COR-L47 (cell line): ENCODE measurements at regions not wholly inside any gene's neighbourhood (a gene's known extent, or its start where the extent isn't known, plus 50 kb on each side); places are given as distances from the start of the nearest gene placed in this dataset.
"Not testable (repeated sequence)": the region's sequence is repeated elsewhere in the genome, so short reads cannot be mapped to it uniquely, and the experiment has no call there.

Experiments used
- DNase-seq: peaks from one replicate; lab custom pipeline; 2025; lab: John Stamatoyannopoulos, UW

DNA sequence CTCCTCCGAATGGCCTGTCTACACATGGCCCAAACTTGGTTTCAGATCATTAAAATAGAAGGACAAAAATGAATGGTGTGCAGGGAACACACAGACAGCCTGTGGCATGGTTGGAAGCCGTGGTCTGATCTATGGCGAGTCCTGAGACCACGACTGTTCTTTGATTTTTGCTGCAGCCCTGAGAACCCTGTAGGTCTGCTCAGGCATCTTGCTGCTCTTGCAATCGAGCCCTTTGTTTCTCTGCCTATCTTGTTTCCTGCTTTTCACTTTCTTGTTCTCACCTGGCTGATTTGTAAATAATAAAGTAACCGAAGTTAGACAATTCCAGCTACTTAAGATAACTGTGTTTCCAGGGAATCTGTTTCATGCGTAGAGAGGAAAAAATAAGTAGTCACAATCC is 54.1 kb upstream of the NBPF9 start:
- not testable (repeated sequence) for DNase-seq

DNA sequence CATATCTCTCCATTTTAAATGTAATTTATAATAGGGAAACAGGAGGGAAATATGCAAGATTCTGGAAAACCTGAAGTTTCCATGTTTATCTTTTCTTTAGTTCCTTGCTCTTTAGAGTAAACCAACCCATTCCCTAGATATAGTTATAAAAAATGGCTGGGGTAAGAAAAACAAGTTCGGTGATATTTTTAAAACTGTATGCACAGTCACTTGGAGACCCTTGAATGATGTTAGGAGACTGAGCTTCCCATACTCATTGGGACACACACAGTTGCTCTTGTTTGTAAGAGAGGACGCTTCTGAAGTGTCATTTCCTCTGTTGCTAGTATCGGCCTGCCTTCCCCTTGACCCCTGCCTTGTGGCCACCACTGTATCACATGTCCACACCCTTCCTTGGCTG is 55.0 kb upstream of the NBPF9 start:
- not testable (repeated sequence) for DNase-seq

DNA sequence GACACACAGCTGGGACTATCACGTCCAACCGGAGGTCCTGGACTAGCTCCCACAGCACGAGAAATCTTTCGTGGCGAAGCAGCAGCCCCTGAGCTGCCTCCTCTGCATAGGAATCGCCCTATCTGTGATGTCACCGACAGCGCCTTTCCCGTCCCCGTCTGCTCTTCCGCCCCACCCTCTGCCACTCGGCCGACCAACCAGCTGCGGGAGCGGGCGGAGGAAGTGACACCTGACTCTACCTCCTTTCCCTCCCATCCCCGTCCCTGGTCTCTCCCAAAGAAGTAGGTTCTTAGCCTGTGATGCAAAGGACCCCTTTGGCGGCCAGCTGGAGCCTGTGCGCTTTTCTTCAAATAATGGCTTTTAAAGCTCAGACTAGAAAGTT is 59.7 kb upstream of the NBPF9 start:
- DNase-seq: not testable (repeated sequence)

DNA sequence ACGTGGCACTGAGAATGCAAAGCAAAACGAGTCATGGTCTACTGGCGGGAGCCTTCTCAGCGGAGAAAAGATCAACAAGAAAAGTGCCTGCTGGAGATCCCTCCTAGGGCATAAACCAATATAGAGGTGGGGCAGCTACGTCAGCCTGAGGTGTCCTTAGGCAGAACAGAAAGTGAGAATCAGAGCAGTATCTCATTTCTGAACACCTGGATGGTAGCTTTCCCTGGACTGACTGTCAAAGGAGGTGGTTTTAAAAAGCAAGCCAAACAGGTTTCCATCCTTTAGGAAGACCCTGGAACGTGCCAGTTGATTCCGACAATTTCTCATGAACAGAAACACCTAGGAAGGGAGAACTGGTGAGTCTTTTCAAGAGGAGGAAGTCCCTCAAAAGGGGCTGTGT is 71.4 kb upstream of the NBPF9 start:
- not testable (repeated sequence) for DNase-seq

DNA sequence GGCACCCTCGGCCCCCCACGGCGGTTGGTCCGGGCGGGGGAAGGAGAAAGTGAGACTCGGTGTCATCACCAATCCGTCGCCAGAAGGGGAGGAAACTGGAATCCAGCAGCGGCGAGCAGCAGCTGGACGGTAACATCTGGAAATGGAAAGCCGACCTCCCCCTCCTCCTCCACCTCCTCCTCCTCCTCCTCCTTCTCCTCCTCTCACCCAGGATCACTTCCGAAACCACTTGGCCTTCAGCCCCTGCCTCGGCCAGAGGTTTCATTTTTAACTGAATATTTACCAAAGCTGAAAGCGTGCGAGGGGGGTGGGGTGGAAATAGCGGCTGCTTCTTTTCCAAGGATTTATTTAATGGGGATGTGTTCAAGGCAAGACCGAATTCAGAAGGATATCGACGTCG is 72.5 kb upstream of the NBPF9 start:
- not testable (repeated sequence) for DNase-seq

DNA sequence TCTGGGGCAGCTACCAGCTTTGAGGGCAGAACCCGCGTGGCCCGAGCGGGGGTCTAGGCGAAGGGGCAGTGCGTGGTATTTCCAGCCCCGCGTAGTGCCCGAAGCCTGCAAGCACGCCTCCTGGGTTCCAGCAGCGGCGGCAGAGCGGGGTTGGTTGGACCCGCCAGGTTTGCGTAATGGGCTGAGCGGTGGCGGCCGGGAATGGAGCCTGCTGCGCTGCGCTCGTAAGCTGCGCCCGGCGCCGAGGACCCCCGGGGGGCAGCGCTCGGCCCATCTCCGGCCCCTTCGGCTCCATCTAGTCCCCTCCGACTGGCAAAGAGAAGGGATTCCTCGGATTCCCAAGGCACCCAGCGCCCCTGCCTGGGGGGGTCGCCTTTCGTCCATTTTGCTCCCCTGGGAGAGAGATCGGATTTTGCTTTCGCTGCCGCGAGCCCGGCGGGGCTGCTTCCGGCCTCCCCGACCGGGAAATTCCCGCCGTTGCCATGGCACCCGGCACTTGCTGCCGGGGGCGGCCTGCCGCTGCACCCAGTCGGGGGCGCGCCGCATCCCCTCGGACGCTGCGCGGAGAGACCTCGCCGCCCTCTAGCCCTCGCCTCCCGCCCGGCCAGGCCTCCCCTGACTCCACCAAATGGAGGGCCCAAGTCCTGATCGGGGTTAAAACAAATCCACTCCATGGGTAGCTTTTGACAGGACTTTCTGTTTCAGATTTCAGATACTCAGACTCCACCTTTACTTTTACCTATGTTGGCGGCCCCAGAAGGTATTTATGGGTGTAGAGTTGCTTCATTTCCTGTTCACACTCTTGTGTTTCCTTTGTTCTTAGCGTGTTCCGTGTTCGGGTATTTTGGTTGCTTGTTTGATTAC is 73.3 kb upstream of the NBPF9 start:
- peak; percentile 35 for DNase-seq

DNA sequence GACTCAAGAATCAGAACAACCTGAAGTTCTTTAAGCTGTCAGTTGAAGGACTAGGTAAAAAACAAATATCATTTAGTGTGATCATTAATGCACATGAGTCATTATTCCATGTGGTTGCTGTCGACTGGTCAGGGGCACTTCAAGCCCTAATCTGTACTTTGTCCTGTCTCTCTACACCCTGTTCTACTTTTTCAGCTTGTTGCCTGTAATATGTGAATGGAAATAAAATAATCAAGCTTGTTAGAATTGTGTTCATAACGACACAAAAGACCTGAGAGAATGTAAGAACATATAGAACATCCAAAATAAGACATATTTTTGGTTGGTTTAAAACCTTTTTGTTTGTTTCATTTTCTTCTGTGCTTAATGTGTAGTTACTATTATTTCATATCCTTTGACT is 87.4 kb upstream of the NBPF9 start:
- not testable (repeated sequence) for DNase-seq

DNA sequence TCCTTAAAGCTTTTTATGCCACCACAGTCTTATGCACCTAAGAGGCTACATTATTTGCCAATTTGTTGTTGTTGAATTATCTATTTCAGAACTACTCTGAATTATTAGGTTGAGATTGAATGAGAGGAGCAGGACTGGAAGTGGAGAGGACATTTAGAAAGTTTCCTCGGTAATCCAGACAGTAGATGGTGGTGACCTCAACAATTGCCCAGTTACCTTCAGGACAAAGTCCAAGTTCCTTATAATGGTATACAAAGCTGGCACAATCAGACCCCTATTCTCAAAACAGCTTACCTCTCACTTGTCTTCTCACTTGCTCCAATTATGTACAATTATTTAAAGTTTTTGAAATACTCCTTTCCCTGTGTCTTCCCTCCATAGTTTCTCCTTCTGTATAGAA is 93.3 kb upstream of the NBPF9 start:
- not testable (repeated sequence) for DNase-seq

DNA sequence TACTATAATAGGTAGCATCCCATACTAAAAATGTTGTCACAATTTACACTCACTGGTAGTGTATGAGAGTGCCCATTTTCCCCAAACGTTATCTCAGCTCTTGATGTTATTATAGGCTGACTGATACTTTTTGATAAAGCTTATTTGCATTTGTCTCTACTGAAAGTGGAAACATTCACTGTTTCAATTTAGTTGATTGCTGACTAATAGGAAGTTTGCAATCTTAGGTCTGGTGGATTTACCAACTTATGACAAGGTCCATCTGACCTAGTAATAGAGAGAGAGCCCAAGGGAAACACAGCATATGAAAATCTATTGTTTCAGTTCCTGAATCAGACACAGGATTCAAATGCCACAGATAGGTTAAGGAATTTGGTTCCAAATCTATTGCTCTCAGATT is 97.2 kb upstream of the NBPF9 start:
- not testable (repeated sequence) for DNase-seq

DNA sequence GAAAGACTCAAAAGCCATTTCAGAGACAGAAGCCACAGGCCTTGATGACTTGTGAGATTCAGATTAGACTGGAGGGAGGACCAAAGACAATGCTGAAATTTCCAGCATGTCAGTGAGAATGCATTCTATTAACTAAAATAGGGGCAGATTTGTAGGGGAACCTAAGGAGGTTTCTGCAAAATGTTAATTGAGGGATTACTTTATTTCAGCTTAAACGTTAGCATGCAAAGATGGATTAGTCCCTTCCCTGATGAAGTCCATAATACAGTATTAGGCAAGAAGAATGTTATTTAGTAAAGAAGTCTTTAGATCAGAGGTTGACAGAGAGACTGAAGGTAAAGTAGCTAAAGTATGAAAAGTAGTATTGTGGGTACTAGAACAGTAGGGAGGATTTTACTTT is 98.9 kb upstream of the NBPF9 start:
- not testable (repeated sequence) for DNase-seq

DNA sequence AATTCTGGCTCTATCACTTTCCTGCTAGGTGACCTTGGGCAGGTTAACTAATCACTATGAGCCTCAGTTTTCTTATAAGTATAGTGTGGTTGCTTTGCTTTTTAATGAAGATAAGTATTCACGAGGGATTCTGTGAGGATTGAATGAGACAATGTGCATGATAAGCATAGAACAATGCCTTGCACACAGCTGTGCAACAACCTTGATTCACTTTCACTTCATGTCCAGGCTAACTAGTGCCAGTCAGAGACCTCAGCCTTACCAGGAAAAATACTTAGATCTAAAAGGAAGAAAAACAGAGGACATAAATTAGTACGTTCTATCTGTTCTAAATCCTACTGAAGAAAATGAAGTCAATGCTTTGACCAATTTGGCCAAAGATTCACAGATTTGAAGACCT is 101.0 kb upstream of the NBPF9 start:
- not testable (repeated sequence) for DNase-seq

DNA sequence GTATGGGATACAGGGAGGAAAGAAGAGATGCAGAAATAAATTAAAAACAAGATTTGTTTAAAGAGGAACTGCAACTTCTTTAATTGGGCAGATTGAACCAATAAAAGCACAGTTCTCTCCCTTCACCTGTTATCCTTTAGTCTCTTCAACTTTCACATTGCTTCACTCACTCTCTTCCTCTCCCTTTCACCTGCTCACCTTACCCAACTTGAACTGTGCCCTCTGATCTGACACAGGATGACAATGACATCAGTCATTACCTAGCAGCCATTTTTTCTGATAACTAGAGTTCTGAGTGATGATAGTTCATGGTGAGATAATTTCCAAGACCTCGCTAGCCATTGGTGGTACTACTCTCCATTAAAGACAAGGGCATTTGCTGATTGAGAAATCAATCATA is 105.5 kb upstream of the NBPF9 start:
- DNase-seq: not testable (repeated sequence)

DNA sequence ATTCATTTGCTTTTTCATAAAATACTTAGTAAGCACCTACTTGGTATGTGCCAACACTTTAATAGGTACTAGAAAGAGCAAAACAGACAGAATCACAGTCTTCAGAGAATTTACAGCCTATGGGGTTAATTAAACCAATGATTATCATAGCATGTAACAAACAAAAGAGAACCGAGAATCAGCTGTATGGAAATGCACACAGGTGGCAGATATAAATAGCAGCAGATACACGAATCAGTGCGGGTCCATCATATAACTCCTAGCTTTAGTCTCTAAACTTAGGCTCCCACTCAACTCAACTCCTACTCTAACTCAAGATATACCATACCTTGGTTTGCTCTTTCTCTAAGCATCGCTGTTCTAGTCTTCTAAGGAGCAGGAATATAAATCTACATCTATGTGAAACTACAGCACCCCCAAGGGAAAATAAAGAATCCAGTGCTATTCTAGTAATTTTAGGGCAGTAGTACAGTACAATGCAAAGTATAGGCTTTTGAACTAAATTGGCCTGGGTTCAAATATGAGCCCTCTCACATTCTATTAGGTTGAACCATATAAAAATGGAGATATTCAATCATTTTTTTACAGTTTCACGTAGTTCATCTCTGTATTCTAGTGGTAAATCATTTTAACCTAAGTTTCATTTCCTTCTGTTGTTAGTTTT is 108.5 kb upstream of the NBPF9 start:
- not testable (repeated sequence) for DNase-seq

DNA sequence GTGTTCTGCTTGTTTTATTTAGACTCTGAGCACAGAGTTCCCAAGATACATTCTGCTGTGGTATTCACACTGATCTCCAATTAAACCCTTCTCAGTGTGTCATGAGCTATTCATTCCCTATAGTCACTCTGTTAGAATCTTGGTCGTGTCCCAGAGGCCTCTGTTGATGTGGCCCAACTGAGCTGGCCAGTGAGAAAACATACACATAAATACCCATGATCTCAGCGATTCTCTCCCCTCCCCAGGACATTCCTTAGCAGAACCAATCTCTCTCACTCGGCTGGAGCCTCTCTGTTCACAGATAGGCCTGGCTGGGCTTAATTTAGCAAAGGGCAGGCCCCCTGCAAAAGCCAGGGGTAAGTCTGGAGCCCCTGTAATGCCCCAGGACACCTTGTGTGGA is 109.6 kb upstream of the NBPF9 start:
- DNase-seq: not testable (repeated sequence)

DNA sequence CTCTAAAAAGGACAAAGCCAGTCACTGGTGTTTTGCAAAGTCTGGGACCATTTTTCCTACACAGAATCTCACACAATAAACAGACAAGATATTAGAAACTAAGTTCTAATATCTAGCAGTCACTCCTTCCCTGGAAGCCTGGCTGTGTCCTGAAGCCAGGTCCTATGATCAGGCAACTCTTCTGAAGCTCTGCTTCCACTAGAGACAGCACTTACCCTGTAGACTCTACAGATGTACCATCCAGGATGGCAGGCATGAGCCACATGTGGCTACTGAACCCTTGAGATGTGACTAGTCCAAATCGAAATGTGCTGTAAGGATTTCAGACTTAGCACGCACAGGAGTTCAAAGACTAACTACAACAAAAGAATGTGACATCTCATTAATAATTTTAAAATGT is 110.3 kb upstream of the NBPF9 start:
- DNase-seq: not testable (repeated sequence)

DNA sequence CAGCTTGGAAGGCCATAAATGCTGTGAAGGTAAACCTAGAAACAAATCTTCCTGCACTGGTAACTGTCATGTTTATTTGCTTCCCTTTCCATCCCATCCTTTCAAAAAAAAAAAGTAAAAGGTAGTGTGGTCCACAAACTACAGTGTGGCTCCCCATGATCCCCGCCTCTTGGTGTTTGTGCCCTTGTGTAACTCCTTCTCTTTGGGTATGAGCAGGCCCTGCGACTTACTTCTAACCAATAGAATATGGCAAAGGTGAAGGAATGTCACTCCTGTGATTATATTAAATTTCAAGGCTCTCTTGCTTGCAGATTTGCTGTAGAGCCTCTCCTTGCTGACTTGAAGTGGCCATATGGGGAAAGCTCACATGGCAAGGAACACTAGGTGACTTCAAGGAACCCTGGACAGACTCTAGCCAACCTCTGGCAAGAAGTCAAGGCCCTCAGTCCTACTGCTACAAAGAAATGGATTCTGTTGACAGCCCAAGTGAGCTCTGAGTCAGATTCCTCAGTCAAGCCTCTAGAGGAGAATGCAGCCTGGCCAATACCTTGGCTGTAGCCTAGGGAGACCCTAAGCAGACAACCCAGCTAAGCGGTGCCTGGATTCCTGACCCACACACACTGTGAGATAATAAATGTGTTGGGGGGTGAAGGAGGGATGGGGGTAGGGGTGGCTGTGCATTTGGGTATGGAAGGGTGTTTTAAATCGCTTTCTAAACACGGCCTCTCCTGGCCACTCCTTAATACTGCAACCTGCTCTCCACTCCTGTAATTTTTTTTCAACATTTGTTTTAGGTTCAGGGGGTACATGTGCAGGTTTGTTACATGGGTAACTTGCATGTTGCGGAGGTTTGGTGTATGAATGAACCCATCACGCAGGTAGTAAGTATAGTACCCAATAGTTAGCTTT is 115.0 kb upstream of the NBPF9 start:
- DNase-seq: not testable (repeated sequence)

DNA sequence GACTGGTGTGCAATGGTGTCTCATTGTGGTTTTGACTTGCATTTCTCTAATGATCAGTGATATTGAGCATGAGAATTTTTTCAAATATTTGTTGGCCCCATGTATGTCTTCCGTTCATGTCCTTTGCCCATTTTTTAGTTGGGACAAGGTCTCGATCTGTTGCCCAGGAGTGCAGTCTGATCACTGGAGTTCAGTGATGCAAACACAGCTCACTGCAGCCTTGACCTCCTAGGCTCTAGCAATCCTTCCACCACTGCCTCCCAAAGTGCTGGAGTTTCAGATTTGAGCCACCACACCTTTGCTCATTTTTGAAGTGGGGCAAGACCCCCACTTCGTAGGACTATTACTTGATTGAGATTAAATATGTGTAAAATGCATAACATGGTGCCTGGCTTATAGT is 116.2 kb upstream of the NBPF9 start:
- not testable (repeated sequence) for DNase-seq

DNA sequence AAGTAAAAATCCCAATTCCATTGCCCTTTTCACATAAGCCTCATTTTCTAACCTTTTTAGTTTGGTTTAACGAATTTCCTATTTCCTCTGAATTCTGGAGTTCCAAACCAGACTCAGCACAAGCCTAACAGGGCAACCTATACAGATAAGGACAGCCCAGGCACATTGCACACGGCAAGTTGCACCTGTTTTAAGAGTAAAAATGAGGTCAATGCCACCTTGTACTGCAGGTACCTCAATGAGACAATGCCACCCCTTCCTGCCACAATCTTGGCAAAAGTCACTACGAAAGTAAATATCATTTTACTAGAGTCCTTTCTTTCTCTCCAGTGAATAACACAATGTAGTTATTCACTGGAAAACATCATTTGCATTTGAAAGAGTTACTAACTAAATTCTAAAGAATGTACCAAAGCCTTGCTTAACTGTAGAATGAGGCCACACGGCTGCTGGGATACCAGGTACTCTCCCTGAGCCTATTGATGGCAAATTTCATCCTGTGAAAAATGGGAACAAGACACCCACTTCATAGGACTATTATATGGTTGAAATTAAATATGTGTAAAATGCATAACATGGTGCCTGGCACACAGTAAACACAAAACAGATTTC is 117.2 kb upstream of the NBPF9 start:
- DNase-seq: not testable (repeated sequence)

DNA sequence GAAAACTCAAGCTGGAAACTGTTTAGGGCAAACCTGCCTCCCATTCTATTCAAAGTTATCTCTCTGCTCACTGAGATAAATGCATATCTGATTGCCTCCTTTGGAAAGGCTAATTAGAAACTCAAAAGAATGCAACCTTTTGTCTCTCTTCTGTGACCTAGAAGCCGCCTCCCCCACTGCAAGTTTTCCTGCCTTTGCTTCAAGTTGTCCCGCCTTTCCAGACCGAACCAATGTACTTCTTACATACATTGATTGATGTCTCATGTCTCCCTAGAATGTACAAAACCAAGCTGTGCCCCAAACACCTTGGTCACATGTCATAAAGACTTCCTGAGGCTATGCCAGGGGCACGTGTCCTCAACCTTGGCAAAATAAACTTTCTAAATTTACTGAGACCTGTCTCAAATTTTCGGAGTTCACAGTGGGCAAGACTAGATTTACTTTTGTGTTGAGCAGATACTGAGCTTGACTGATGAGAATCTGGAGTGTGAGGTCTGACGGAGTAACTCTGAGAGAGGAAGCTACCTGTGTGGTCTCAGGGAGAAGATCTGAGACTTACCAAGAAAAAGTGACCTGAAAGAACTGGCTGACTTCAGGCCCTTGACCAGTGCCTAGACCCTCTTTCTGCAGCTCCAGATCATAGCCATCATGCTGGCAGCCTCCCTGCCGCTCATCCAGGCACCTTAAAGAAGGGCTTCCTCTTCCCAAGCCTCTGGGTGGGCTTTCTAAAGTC is 124.7 kb upstream of the NBPF9 start:
- not testable (repeated sequence) for DNase-seq

DNA sequence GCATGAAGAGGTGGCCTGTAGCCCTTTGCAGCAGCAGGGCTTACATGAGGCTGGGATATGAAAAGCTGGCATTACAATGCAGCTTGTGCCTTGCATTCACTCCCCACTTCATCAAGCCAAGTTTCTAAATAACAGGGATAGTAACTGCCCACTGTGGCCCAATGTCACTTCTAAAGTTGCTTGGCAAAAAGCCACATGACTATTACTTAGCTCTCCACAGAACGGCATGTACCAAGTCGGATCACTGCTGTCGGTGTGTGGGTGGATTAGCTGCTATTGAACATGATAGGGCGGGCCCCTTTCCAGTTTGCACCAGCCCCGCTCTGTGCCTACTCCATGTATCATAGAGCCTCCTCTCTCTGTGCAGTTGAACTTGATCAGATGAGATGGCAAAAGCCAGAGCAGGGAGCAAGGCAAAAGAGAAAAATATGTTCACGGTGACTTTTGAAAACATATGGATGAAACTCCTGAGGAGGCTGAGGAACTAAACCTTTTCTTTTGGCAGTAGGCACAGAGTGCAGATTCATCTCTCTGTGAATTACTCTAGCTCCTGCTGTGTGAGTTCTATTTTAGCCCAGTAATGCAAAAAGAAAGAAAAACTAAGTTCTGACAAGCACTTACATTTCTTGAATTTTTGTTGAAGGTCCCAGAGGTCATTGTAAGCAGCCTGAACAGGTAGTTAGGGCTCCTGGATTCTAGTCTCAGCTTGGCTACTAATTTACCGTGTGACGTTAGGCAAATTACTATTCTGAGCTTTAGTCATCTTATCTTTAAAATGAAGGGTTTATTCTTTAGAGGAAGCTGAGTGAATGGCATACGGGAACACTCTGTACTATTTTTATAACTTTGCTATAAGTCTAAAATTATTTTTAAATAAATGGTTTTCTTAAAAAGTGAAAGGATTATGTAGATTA is 125.6 kb upstream of the NBPF9 start:
- not testable (repeated sequence) for DNase-seq
